ENCODE measurements at regions not wholly inside any gene's neighbourhood (a gene's known extent, or its start where the extent isn't known, plus 50 kb on each side); places are given as distances from the start of the nearest gene placed in this dataset.

GRCh38 chr2:236318401-236318800 lies 54.2 kb upstream of the ASB18 start:
- TF ChIP-seq CTCF (IDR thresholded peaks at IDR 0.05) (no peak), POLR2A (IDR thresholded peaks at IDR 0.05) (no peak)
